Gastroesophageal sphincter (tissue), 3 donors: ENCODE measurements at regions not wholly inside any gene's neighbourhood (a gene's known extent, or its start where the extent isn't known, plus 50 kb on each side); places are given as distances from the start of the nearest gene placed in this dataset.

Experiments
- POLR2A ChIP-seq, 2 donors: fragments of 450-650 bp; IDR thresholded peaks; one replicate each; pipeline ENCODE4 v1.6.1; 2017; ENCODE audit warnings: antibody characterized with exemption in 2 of 2, mild to moderate bottlenecking in 2 of 2, moderate library complexity in 1 of 2
- TF ChIP-seq, protein P1 (sequence below), 4 experiments: fragments of 200-600 bp in 2 of 4; fragments of 450-650 bp in 2 of 4; sonication (generic) in 1 of 4; IDR thresholded peaks; one replicate each; pipeline ENCODE4 v1.5.1; 2017 to 2019; ENCODE audit warnings: antibody characterized with exemption in 4 of 4, mild to moderate bottlenecking in 2 of 4, moderate library complexity in 2 of 4

- TF ChIP-seq, protein P1, sequence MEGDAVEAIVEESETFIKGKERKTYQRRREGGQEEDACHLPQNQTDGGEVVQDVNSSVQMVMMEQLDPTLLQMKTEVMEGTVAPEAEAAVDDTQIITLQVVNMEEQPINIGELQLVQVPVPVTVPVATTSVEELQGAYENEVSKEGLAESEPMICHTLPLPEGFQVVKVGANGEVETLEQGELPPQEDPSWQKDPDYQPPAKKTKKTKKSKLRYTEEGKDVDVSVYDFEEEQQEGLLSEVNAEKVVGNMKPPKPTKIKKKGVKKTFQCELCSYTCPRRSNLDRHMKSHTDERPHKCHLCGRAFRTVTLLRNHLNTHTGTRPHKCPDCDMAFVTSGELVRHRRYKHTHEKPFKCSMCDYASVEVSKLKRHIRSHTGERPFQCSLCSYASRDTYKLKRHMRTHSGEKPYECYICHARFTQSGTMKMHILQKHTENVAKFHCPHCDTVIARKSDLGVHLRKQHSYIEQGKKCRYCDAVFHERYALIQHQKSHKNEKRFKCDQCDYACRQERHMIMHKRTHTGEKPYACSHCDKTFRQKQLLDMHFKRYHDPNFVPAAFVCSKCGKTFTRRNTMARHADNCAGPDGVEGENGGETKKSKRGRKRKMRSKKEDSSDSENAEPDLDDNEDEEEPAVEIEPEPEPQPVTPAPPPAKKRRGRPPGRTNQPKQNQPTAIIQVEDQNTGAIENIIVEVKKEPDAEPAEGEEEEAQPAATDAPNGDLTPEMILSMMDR (IDR thresholded peaks at IDR 0.05) = no peak
- no peak for TF ChIP-seq POLR2A (IDR thresholded peaks at IDR 0.05)
Observed at GRCh38 chr11:20293531-20293930, 70.0 kb upstream of the HTATIP2 start.
